HL-60 (cell line): ENCODE measurements at regions not wholly inside any gene's neighbourhood (a gene's known extent, or its start where the extent isn't known, plus 50 kb on each side); places are given as distances from the start of the nearest gene placed in this dataset.

Experiments
- DNase-seq, 2 experiments: peaks; one replicate each; pipeline ENCODE4 v3.0.0-alpha.2; 2010 to 2020; ENCODE audit warnings: low read depth in 1 of 2, low spot score in 1 of 2
- H3K27ac ChIP-seq: fragments of 250-450 bp; sonication (Bioruptor Pico); replicated peaks from 2 replicates; pipeline ENCODE4 v1.5.1; 2020; ENCODE audit warnings: mild to moderate bottlenecking, moderate library complexity
- H3K27me3 ChIP-seq: fragments of 250-450 bp; sonication (Bioruptor Pico); 2 replicates; pipeline ENCODE4 v1.5.1; 2021; ENCODE audit warnings: mild to moderate bottlenecking, moderate library complexity; ENCODE audit not compliant: insufficient read depth, poor library complexity, severe bottlenecking
- H3K4me3 ChIP-seq: replicated peaks from 2 replicates; pipeline ENCODE4 v1.5.1; 2011; ENCODE audit warnings: mild to moderate bottlenecking, control low read depth, low read length; ENCODE audit not compliant: insufficient read depth
- GABPA ChIP-seq: IDR thresholded peaks from 2 replicates; pipeline ENCODE4 v1.6.1; 2012; ENCODE audit warnings: low read depth
- POLR2AphosphoS5 ChIP-seq: IDR thresholded peaks from 2 replicates; pipeline ENCODE4 v1.6.1; 2012; ENCODE audit warnings: low read depth
- REST ChIP-seq: IDR thresholded peaks from 2 replicates; pipeline ENCODE4 v1.6.1; 2012; ENCODE audit warnings: low read depth; ENCODE audit not compliant: insufficient replicate concordance
- SPI1 ChIP-seq: IDR thresholded peaks from 2 replicates; pipeline ENCODE4 v1.6.1; 2012; ENCODE audit warnings: low read depth, mild to moderate bottlenecking, borderline replicate concordance
- TF ChIP-seq, protein P1 (sequence below): IDR thresholded peaks from one replicate; pipeline ENCODE4 v1.5.1; 2011; ENCODE audit warnings: low read length, control low read depth, inconsistent platforms; ENCODE audit not compliant: insufficient read depth

- no peak overlapping the region for H3K27ac ChIP-seq
- no peak overlapping the region for H3K4me3 ChIP-seq
- H3K27me3 ChIP-seq = no peaks in the 10 kb centered on the region
- DNase-seq = no peak
- TF ChIP-seq REST (no peak), SPI1 (no peak), POLR2AphosphoS5 (no peak)
- TF ChIP-seq, protein P1, sequence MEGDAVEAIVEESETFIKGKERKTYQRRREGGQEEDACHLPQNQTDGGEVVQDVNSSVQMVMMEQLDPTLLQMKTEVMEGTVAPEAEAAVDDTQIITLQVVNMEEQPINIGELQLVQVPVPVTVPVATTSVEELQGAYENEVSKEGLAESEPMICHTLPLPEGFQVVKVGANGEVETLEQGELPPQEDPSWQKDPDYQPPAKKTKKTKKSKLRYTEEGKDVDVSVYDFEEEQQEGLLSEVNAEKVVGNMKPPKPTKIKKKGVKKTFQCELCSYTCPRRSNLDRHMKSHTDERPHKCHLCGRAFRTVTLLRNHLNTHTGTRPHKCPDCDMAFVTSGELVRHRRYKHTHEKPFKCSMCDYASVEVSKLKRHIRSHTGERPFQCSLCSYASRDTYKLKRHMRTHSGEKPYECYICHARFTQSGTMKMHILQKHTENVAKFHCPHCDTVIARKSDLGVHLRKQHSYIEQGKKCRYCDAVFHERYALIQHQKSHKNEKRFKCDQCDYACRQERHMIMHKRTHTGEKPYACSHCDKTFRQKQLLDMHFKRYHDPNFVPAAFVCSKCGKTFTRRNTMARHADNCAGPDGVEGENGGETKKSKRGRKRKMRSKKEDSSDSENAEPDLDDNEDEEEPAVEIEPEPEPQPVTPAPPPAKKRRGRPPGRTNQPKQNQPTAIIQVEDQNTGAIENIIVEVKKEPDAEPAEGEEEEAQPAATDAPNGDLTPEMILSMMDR = no peak
Measured at GRCh38 chr4:129974730-129975129, 878.8 kb downstream of the C4orf33 start.

- no peak overlapping the region for H3K27ac ChIP-seq
- no peaks in the 10 kb centered on the region for H3K27me3 ChIP-seq
- no peak for DNase-seq
- TF ChIP-seq REST = no peak
- TF ChIP-seq SPI1 = no peak
- TF ChIP-seq POLR2AphosphoS5 = no peak
- no peak for TF ChIP-seq GABPA
- TF ChIP-seq, protein P1 = no peak
- no peak overlapping the region for H3K4me3 ChIP-seq
Measured at GRCh38 chr4:129978315-129978714, 882.4 kb downstream of the C4orf33 start.

GRCh38 chr4:129988957-129989356 is 893.0 kb downstream of the C4orf33 start:
- DNase-seq = no peak
- Histone ChIP-seq H3K27me3 (no peaks in the 10 kb centered on the region), H3K4me3 (no peak overlapping the region), H3K27ac (no peak overlapping the region)
- TF ChIP-seq REST (no peak), GABPA (no peak), POLR2AphosphoS5 (no peak), SPI1 (no peak)
- TF ChIP-seq, protein P1 = no peak
